Activated naive CD4-positive, alpha-beta T cell treated with anti-CD3 and anti-CD28 coated beads for 36 hours (primary cell): ENCODE measurements at regions not wholly inside any gene's neighbourhood (a gene's known extent, or its start where the extent isn't known, plus 50 kb on each side); places are given as distances from the start of the nearest gene placed in this dataset.
"Not testable (repeated sequence)": the region's sequence is repeated elsewhere in the genome, so short reads cannot be mapped to it uniquely, and the experiment has no call there.

Source experiments
- CTCF ChIA-PET: fragments of 350-600 bp; sonication (Branson Sonifier 250); formaldehyde crosslinking; loops from one replicate; lab custom pipeline; 2021; ENCODE audit warnings: antibody characterized with exemption; lab: Charles Lee
- DNase-seq: peaks from one replicate; pipeline ENCODE4 v3.0.0-alpha.2; 2020
- H3K27ac Mint-ChIP-seq: one replicate; pipeline ENCODE4 v1.8.0; 2021; ENCODE audit warnings: mild to moderate bottlenecking, mixed read lengths
- H3K27me3 Mint-ChIP-seq: one replicate; pipeline ENCODE4 v1.8.0; 2021; ENCODE audit warnings: low read depth, mixed read lengths
- H3K36me3 Mint-ChIP-seq: one replicate; pipeline ENCODE4 v1.8.0; 2021; ENCODE audit warnings: low read depth, mixed read lengths
- H3K4me1 Mint-ChIP-seq: one replicate; pipeline ENCODE4 v1.8.0; 2021; ENCODE audit warnings: low read depth, mixed read lengths
- H3K4me3 Mint-ChIP-seq: one replicate; pipeline ENCODE4 v1.8.0; 2021; ENCODE audit warnings: mild to moderate bottlenecking, moderate library complexity, mixed read lengths
- H3K9me3 Mint-ChIP-seq: one replicate; pipeline ENCODE4 v1.8.0; 2021; ENCODE audit warnings: mixed read lengths
- intact Hi-C: fragments of 100-400 bp; cut with micrococcal nuclease; formaldehyde crosslinking; loops from one replicate; pipeline ENCODE4 v1.15.1; 2023

DNA sequence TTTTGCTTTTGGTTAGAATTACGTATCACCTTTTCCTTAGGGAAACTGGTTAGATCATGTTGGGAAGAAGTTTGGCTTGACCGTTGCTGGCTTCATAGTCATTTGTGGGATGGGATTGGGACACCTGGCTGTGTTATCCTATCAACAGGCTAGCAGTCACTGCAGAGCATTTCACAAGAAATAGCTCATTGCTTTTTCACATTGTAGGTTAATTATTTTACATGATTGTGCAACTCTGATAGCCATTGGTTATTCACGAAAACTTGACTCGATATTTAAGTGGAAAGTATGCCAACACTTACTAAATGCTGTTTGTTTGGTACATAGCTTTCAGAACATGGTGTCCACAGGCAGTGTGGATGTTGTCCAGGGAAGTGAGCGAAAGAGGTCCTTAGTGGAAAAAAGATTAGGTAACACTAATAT lies 89.4 kb downstream of the NKX2-1 start:
- no peaks in the 10 kb centered on the region for H3K36me3 Mint-ChIP-seq
- H3K9me3 Mint-ChIP-seq: no peaks in the 10 kb centered on the region
- peaks cover 3% of the 10 kb centered on the region for H3K27me3 Mint-ChIP-seq
- intact Hi-C loops: no loop called here
- no peak overlapping the region for H3K4me3 Mint-ChIP-seq
- CTCF ChIA-PET: interaction anchor here (0.6 kb wide), 1 partner anchor 153 kb away, joined by 5 read pairs; no protein-coding TSS in a partner anchor
- DNase-seq: no peak
- H3K4me1 Mint-ChIP-seq: no peaks in the 10 kb centered on the region
- no peak overlapping the region for H3K27ac Mint-ChIP-seq

- Mint-ChIP-seq H3K4me3 (no peak overlapping the region), H3K4me1 (no peaks in the 10 kb centered on the region), H3K27ac (no peak overlapping the region), H3K27me3 (peaks cover 2% of the 10 kb centered on the region), H3K9me3 (no peaks in the 10 kb centered on the region), H3K36me3 (no peaks in the 10 kb centered on the region)
- CTCF ChIA-PET: interaction anchor here (0.6 kb wide), 1 partner anchor 152 kb away, joined by 5 read pairs; no protein-coding TSS in a partner anchor
- intact Hi-C loops: no loop called here
- no peak for DNase-seq
Observed at GRCh38 chr14:36430169-36430568, 89.9 kb downstream of the NKX2-1 start.

GRCh38 chr14:36429692-36430091 lies 90.3 kb downstream of the NKX2-1 start:
- CTCF ChIA-PET: no interaction called here
- H3K4me1 Mint-ChIP-seq: no peaks in the 10 kb centered on the region
- H3K9me3 Mint-ChIP-seq: no peaks in the 10 kb centered on the region
- no peaks in the 10 kb centered on the region for H3K36me3 Mint-ChIP-seq
- no peak overlapping the region for H3K4me3 Mint-ChIP-seq
- H3K27me3 Mint-ChIP-seq: peaks cover 4% of the 10 kb centered on the region
- no peak overlapping the region for H3K27ac Mint-ChIP-seq
- intact Hi-C loops: no loop called here
- DNase-seq: no peak

GRCh38 chr14:36428350-36428749 lies 91.7 kb downstream of the NKX2-1 start:
- Mint-ChIP-seq H3K4me3 (no peak overlapping the region), H3K27ac (no peak overlapping the region), H3K36me3 (no peaks in the 10 kb centered on the region), H3K27me3 (peaks cover 4% of the 10 kb centered on the region), H3K9me3 (no peaks in the 10 kb centered on the region), H3K4me1 (no peaks in the 10 kb centered on the region)
- intact Hi-C loops: no loop called here
- no peak for DNase-seq
- CTCF ChIA-PET: interaction anchor here (0.7 kb wide), 1 partner anchor 558 kb away, joined by 3 read pairs; no protein-coding TSS in a partner anchor

DNA sequence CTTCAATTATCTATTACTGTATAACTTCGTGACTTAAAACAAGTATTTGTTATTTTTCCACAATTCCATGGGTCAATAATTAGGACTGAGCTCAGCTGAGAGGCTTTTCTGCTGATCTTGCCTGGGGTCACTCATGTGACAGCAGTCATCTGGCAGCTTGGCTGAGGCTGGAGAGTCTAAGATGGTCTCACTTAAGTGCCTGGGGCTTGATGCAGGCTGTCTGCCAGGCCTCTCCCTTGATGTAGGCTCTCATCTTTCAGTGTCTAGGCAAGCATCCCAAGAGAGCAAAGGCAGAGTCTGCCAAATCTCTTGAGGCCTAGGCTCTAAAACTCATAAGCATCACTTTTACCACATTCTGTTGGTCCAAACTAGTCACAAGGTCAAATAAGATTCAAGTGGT lies 93.2 kb downstream of the NKX2-1 start:
- no peak for DNase-seq
- Mint-ChIP-seq H3K36me3 (no peaks in the 10 kb centered on the region), H3K27me3 (peaks cover 4% of the 10 kb centered on the region), H3K4me1 (no peaks in the 10 kb centered on the region), H3K4me3 (no peak overlapping the region), H3K27ac (no peak overlapping the region), H3K9me3 (no peaks in the 10 kb centered on the region)
- CTCF ChIA-PET: no interaction called here
- intact Hi-C loops: no loop called here

GRCh38 chr14:36426113-36426512 lies 93.9 kb downstream of the NKX2-1 start:
- no peak overlapping the region for H3K27ac Mint-ChIP-seq
- no peaks in the 10 kb centered on the region for H3K36me3 Mint-ChIP-seq
- DNase-seq: no peak
- no peaks in the 10 kb centered on the region for H3K4me1 Mint-ChIP-seq
- intact Hi-C loops: no loop called here
- no peaks in the 10 kb centered on the region for H3K9me3 Mint-ChIP-seq
- CTCF ChIA-PET: no interaction called here
- H3K27me3 Mint-ChIP-seq: peaks cover 4% of the 10 kb centered on the region
- no peak overlapping the region for H3K4me3 Mint-ChIP-seq

GRCh38 chr14:36424478-36425102 lies 95.4 kb downstream of the NKX2-1 start:
- Mint-ChIP-seq H3K36me3 (no peaks in the 10 kb centered on the region), H3K4me3 (no peak overlapping the region), H3K27me3 (peaks cover 4% of the 10 kb centered on the region), H3K4me1 (no peaks in the 10 kb centered on the region), H3K27ac (no peak overlapping the region), H3K9me3 (no peaks in the 10 kb centered on the region)
- no peak for DNase-seq
- CTCF ChIA-PET: no interaction called here
- intact Hi-C loops: no loop called here

- H3K9me3 Mint-ChIP-seq: no peaks in the 10 kb centered on the region
- no peak overlapping the region for H3K27ac Mint-ChIP-seq
- CTCF ChIA-PET: interaction anchor here (0.7 kb wide), 1 partner anchor 23 kb away, joined by 3 read pairs; no protein-coding TSS in a partner anchor
- no peaks in the 10 kb centered on the region for H3K4me1 Mint-ChIP-seq
- intact Hi-C loops: no loop called here
- DNase-seq: no peak
- H3K36me3 Mint-ChIP-seq: no peaks in the 10 kb centered on the region
- no peak overlapping the region for H3K4me3 Mint-ChIP-seq
- H3K27me3 Mint-ChIP-seq: peaks cover 4% of the 10 kb centered on the region
Observed at GRCh38 chr14:36423430-36423829, 96.6 kb downstream of the NKX2-1 start.

DNA sequence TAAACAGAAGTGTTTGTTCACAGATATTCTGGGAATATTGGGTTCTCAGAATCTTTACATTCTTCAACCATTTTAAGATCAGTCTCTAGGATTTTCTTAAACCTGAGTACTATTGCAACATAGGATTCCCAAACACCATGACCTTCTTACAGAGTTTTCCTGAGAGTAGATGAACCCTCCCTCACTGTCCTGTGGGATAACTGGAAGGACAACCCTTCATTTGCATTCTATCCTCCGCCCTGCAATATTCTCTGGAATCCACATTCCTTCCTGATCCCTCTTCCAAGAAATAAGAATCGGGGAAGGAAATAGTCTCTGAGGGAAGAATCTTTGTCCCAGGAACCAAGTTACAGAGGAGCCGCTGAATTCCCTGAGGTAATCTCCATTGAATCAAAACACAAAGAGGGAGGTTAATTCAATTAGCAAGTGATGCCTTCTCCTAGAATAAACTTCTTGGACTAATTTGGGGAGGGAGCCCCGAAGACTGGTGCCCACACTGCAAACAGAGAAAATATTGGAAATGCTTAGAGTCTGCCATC lies 99.8 kb upstream of the MBIP start:
- DNase-seq: no peak
- CTCF ChIA-PET: no interaction called here
- Mint-ChIP-seq H3K9me3 (peaks cover 5% of the 10 kb centered on the region), H3K36me3 (no peaks in the 10 kb centered on the region), H3K27me3 (peaks cover 2% of the 10 kb centered on the region), H3K27ac (no peak overlapping the region), H3K4me3 (no peak overlapping the region), H3K4me1 (no peaks in the 10 kb centered on the region)
- intact Hi-C loops: no loop called here

GRCh38 chr14:36418937-36419336 lies 98.5 kb upstream of the MBIP start:
- no peak overlapping the region for H3K27ac Mint-ChIP-seq
- DNase-seq: no peak
- H3K4me1 Mint-ChIP-seq: no peaks in the 10 kb centered on the region
- no peak overlapping the region for H3K4me3 Mint-ChIP-seq
- H3K27me3 Mint-ChIP-seq: no peaks in the 10 kb centered on the region
- H3K9me3 Mint-ChIP-seq: peaks cover 5% of the 10 kb centered on the region
- H3K36me3 Mint-ChIP-seq: no peaks in the 10 kb centered on the region
- CTCF ChIA-PET: no interaction called here
- intact Hi-C loops: no loop called here

DNA sequence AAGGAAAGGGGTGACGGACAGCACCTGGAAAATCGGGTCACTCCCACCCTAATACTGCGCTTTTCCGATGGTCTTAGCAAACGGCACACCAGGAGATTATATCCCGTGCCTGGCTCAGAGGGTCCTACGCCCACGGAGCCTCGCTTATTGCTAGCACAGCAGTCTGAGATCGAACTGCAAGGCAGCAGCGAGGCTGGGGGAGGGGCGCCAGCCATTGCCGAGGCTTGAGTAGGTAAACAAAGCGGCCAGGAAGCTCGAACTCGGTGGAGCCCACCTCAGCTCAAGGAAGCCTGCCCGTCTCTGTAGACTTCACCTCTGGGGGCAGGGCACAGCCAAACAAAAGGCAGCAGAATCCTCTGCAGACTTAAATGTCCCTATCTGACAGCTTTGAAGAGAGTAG lies 91.5 kb upstream of the MBIP start:
- H3K27me3 Mint-ChIP-seq, H3K36me3 Mint-ChIP-seq, intact Hi-C loops, DNase-seq, H3K4me1 Mint-ChIP-seq, H3K27ac Mint-ChIP-seq, H3K4me3 Mint-ChIP-seq, CTCF ChIA-PET: not testable (repeated sequence)
- peaks cover 12% of the 10 kb centered on the region for H3K9me3 Mint-ChIP-seq

GRCh38 chr14:36408388-36408787 lies 88.0 kb upstream of the MBIP start:
- Mint-ChIP-seq H3K27ac (no peak overlapping the region), H3K9me3 (peaks cover 8% of the 10 kb centered on the region), H3K27me3 (peaks cover 13% of the 10 kb centered on the region), H3K36me3 (peaks cover 2% of the 10 kb centered on the region), H3K4me1 (no peaks in the 10 kb centered on the region), H3K4me3 (no peak overlapping the region)
- intact Hi-C loops: no loop called here
- DNase-seq: no peak
- CTCF ChIA-PET: no interaction called here

DNA sequence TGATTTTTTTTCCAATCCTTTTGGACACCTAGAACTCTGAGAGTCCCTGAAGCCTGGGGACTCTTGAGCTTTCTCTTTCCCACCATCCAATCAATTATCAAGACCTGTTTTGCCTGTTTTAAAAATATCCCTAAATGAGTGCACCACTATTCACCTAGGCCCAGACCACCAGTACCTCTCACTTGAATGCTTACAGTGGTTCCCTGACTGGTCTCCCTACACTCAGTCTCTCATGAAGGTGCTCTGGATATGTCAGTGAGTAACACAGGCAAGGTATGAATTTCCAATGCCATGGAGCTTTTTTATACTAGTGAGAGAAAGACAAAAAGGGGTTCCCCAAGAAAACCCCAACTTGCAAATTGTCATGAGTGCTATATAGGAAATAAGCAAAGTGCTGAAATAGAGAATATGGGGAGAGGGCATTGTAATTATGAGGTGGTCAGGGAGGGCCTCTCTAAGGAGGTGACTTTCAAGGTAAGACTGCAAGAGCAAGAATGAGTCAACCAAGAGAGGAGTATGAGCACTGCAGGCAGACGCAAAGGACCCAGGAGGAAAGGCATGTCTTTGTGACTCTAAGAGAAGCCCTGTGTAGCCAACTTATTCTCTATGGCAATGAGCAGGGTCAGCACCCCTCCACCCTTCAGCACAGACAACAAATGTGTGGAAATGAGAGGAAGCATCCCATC lies 85.3 kb upstream of the MBIP start:
- no peak for DNase-seq
- H3K36me3 Mint-ChIP-seq: no peaks in the 10 kb centered on the region
- no peak overlapping the region for H3K27ac Mint-ChIP-seq
- H3K9me3 Mint-ChIP-seq: peaks cover 3% of the 10 kb centered on the region
- intact Hi-C loops: no loop called here
- H3K27me3 Mint-ChIP-seq: peaks cover 13% of the 10 kb centered on the region
- CTCF ChIA-PET: interaction anchor here (0.6 kb wide), 1 partner anchor 16 kb away, joined by 4 read pairs; no protein-coding TSS in a partner anchor
- H3K4me1 Mint-ChIP-seq: no peaks in the 10 kb centered on the region
- no peak overlapping the region for H3K4me3 Mint-ChIP-seq
